ENCODE measurements at regions not wholly inside any gene's neighbourhood (a gene's known extent, or its start where the extent isn't known, plus 50 kb on each side); places are given as distances from the start of the nearest gene placed in this dataset.
A peak's percentile ranks its signal among the peaks of the same experiment; 100 is the strongest.
"Not testable (repeated sequence)": the region's sequence is repeated elsewhere in the genome, so short reads cannot be mapped to it uniquely, and the experiment has no call there.

GRCh38 chr6:81600488-81600887 is 152.0 kb downstream of the TENT5A start:
- 96% methylated on average over 4 of the region's 4 CpGs for WGBS

DNA sequence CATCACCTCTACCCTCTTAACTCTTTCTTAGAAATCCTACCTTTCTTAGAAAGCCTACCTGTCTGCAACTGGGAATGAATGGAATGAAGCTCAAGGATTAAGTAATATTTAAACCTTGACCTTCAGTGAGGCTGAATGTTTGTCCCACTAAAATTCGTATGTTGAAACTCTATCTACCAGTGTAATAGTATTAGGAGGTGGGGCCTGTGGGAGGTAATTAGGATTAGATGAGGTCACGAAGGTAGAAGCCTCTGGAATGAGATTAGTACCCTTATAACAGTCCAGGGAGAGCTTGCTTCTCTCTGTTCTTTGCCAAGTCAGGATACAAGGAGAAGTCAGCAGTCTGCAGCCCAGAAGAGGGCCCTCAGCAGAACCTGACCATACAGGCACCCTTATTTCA is 158.0 kb downstream of the TENT5A start:
- no peak overlapping the region for H3K9ac ChIP-seq (ENCODE audit: low read depth, low read length)
- H3K27ac ChIP-seq (ENCODE audit: low read depth, low read length), result no peak overlapping the region
- no peaks in the 10 kb centered on the region for H3K9me3 ChIP-seq (ENCODE audit: insufficient read depth, low read depth, low read length)
- no peaks in the 10 kb centered on the region for H3K4me1 ChIP-seq (ENCODE audit: insufficient read depth, low read length)
- H3K4me3 ChIP-seq (ENCODE audit: low read length), result no peak overlapping the region
- 100% methylated on average over 2 of the region's 2 CpGs for WGBS
- no peaks in the 10 kb centered on the region for H3K36me3 ChIP-seq (ENCODE audit: insufficient read depth, low read length)
- H3K27me3 ChIP-seq (ENCODE audit: insufficient read depth, low read length), result no peaks in the 10 kb centered on the region

More at GRCh38 chr6:81600488-81600887, 152.0 kb downstream of the TENT5A start:
- H3K27ac ChIP-seq (ENCODE audit: low read depth, low read length); H3K4me3 ChIP-seq (ENCODE audit: low read length); H3K4me1 ChIP-seq (ENCODE audit: insufficient read depth, low read length); H3K36me3 ChIP-seq (ENCODE audit: insufficient read depth, low read length); H3K27me3 ChIP-seq (ENCODE audit: insufficient read depth, low read length); H3K9ac ChIP-seq (ENCODE audit: low read depth, low read length); H3K9me3 ChIP-seq (ENCODE audit: insufficient read depth, low read depth, low read length): not testable (repeated sequence)

GRCh38 chr6:81590314-81590691 is 162.2 kb downstream of the TENT5A start:
- Histone ChIP-seq H3K27me3 (ENCODE audit: insufficient read depth, low read length) (no peaks in the 10 kb centered on the region), H3K9me3 (ENCODE audit: insufficient read depth, low read depth, low read length) (no peaks in the 10 kb centered on the region), H3K4me1 (ENCODE audit: insufficient read depth, low read length) (no peaks in the 10 kb centered on the region), H3K27ac (ENCODE audit: low read depth, low read length) (no peak overlapping the region), H3K36me3 (ENCODE audit: insufficient read depth, low read length) (no peaks in the 10 kb centered on the region), H3K4me3 (ENCODE audit: low read length) (no peak overlapping the region), H3K9ac (ENCODE audit: low read depth, low read length) (no peak overlapping the region)
- 88% methylated on average over 5 of the region's 5 CpGs for WGBS

GRCh38 chr6:81589465-81590313 is 162.8 kb downstream of the TENT5A start:
- Histone ChIP-seq H3K27me3 (ENCODE audit: insufficient read depth, low read length) (no peaks in the 10 kb centered on the region), H3K9me3 (ENCODE audit: insufficient read depth, low read depth, low read length) (no peaks in the 10 kb centered on the region), H3K36me3 (ENCODE audit: insufficient read depth, low read length) (no peaks in the 10 kb centered on the region), H3K9ac (ENCODE audit: low read depth, low read length) (no peak overlapping the region), H3K4me3 (ENCODE audit: low read length) (no peak overlapping the region), H3K27ac (ENCODE audit: low read depth, low read length) (no peak overlapping the region), H3K4me1 (ENCODE audit: insufficient read depth, low read length) (no peaks in the 10 kb centered on the region)
- 83% methylated on average over 5 of the region's 5 CpGs for WGBS

- 96% methylated on average over 1 of the region's 1 CpG for WGBS
- H3K4me3 ChIP-seq (ENCODE audit: low read length); H3K9ac ChIP-seq (ENCODE audit: low read depth, low read length); H3K36me3 ChIP-seq (ENCODE audit: insufficient read depth, low read length); H3K4me1 ChIP-seq (ENCODE audit: insufficient read depth, low read length); H3K27ac ChIP-seq (ENCODE audit: low read depth, low read length); H3K9me3 ChIP-seq (ENCODE audit: insufficient read depth, low read depth, low read length); H3K27me3 ChIP-seq (ENCODE audit: insufficient read depth, low read length): not testable (repeated sequence)
These were observed 166.8 kb downstream of the TENT5A start for GRCh38 chr6:81585686-81586085.

- not testable (repeated sequence) for H3K4me1 ChIP-seq (ENCODE audit: insufficient read depth, low read length); H3K36me3 ChIP-seq (ENCODE audit: insufficient read depth, low read length); H3K27ac ChIP-seq (ENCODE audit: low read depth, low read length); H3K27me3 ChIP-seq (ENCODE audit: insufficient read depth, low read length); H3K9ac ChIP-seq (ENCODE audit: low read depth, low read length); H3K9me3 ChIP-seq (ENCODE audit: insufficient read depth, low read depth, low read length); H3K4me3 ChIP-seq (ENCODE audit: low read length)
- 100% methylated on average over 2 of the region's 2 CpGs for WGBS
These were observed 168.3 kb downstream of the TENT5A start for GRCh38 chr6:81584156-81584555.

- no peak overlapping the region for H3K4me3 ChIP-seq (ENCODE audit: low read length)
- H3K9me3 ChIP-seq (ENCODE audit: insufficient read depth, low read depth, low read length), result no peaks in the 10 kb centered on the region
- no peaks in the 10 kb centered on the region for H3K27me3 ChIP-seq (ENCODE audit: insufficient read depth, low read length)
- H3K27ac ChIP-seq (ENCODE audit: low read depth, low read length), result no peak overlapping the region
- H3K9ac ChIP-seq (ENCODE audit: low read depth, low read length), result no peak overlapping the region
- no peaks in the 10 kb centered on the region for H3K4me1 ChIP-seq (ENCODE audit: insufficient read depth, low read length)
- no peaks in the 10 kb centered on the region for H3K36me3 ChIP-seq (ENCODE audit: insufficient read depth, low read length)
These were observed 177.0 kb downstream of the TENT5A start for GRCh38 chr6:81575442-81575841.

- no peaks in the 10 kb centered on the region for H3K9me3 ChIP-seq (ENCODE audit: insufficient read depth, low read depth, low read length)
These were observed 180.5 kb downstream of the TENT5A start for GRCh38 chr6:81572020-81572419.

DNA sequence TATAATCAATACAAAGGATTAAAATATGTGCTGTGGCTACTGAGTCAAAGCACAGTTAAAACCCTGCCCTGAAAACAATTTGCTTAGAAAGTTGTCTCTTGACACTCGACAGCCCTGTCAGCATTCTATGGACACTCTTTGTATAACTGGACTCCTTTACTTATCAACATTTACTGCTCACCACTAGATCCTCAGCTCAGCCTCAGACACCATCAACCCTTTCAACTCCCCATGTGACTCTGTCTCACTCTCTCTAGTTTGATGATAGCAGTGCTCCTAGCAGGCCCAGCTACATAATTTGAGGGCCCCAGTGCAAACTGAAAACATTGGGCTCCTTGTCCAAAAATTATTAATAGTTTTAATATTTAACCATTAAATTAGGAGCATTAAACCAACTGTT is 181.8 kb downstream of the TENT5A start:
- no peak overlapping the region for H3K9ac ChIP-seq (ENCODE audit: low read depth, low read length)
- no peaks in the 10 kb centered on the region for H3K9me3 ChIP-seq (ENCODE audit: insufficient read depth, low read depth, low read length)
- 92% methylated on average over 1 of the region's 1 CpG for WGBS
- no peak overlapping the region for H3K4me3 ChIP-seq (ENCODE audit: low read length)
- no peaks in the 10 kb centered on the region for H3K4me1 ChIP-seq (ENCODE audit: insufficient read depth, low read length)
- H3K36me3 ChIP-seq (ENCODE audit: insufficient read depth, low read length), result no peaks in the 10 kb centered on the region
- H3K27ac ChIP-seq (ENCODE audit: low read depth, low read length), result no peak overlapping the region
- no peaks in the 10 kb centered on the region for H3K27me3 ChIP-seq (ENCODE audit: insufficient read depth, low read length)

More at GRCh38 chr6:81572020-81572419, 180.5 kb downstream of the TENT5A start:
- Histone ChIP-seq H3K4me1 (ENCODE audit: insufficient read depth, low read length) (no peaks in the 10 kb centered on the region), H3K4me3 (ENCODE audit: low read length) (no peak overlapping the region), H3K36me3 (ENCODE audit: insufficient read depth, low read length) (no peaks in the 10 kb centered on the region), H3K27ac (ENCODE audit: low read depth, low read length) (no peak overlapping the region), H3K27me3 (ENCODE audit: insufficient read depth, low read length) (no peaks in the 10 kb centered on the region), H3K9ac (ENCODE audit: low read depth, low read length) (no peak overlapping the region)
- 96% methylated on average over 2 of the region's 2 CpGs for WGBS

DNA sequence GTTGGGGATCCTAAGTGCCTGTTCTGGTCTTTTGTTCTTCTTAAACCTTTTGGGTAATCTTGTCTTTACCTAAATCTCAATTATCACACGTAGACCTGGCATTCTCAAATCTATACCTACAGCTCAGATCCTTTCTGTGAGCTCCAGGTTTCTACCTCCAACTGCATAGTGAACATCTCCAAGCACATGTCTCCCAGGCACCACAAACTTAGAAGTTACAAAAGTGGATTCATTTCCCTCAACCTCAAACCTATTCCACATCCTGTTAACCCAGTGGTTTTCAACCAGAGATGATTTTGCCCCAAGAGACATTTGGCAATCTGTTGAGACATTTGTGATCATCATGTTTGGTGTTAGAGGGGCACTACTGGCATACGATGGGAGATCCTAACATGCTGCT is 183.5 kb downstream of the TENT5A start:
- peaks cover 16% of the 10 kb centered on the region for H3K4me1 ChIP-seq (ENCODE audit: insufficient read depth, low read length)

DNA sequence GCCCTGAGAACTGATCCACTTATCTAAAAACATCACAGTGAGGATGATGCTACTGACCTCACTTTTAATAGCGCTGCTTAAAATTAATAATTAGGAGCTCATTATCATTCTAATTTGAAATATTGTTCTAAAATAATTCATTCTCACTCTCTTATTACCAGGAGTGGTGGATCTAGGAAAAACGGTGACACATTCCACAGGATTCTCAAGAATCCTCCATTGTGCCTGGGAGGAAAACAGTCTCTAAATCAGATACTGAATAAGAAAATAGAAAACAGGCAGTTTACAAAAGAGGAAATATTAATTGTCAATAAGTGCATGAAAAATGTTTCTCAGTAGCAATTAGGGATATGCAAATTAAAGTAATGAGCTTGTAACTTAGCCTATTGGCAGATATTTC is 187.4 kb downstream of the TENT5A start:
- no peaks in the 10 kb centered on the region for H3K36me3 ChIP-seq (ENCODE audit: insufficient read depth, low read length)
- no peak overlapping the region for H3K9ac ChIP-seq (ENCODE audit: low read depth, low read length)
- no peaks in the 10 kb centered on the region for H3K27me3 ChIP-seq (ENCODE audit: insufficient read depth, low read length)
- no peak overlapping the region for H3K4me3 ChIP-seq (ENCODE audit: low read length)
- H3K27ac ChIP-seq (ENCODE audit: low read depth, low read length), result 0 out of 2 replicates have a peak overlapping the region, but pooled peaks have one; percentile 3
- H3K4me1 ChIP-seq (ENCODE audit: insufficient read depth, low read length), result peaks cover 31% of the 10 kb centered on the region
- no CpG with 5 or more reads among the region's 2 CpGs for WGBS
- no peaks in the 10 kb centered on the region for H3K9me3 ChIP-seq (ENCODE audit: insufficient read depth, low read depth, low read length)

More for the DNA sequence above, 183.5 kb downstream of the TENT5A start:
- no peak overlapping the region for H3K27ac ChIP-seq (ENCODE audit: low read depth, low read length)
- H3K36me3 ChIP-seq (ENCODE audit: insufficient read depth, low read length), result no peaks in the 10 kb centered on the region
- H3K9me3 ChIP-seq (ENCODE audit: insufficient read depth, low read depth, low read length), result no peaks in the 10 kb centered on the region
- 76% methylated on average over 1 of the region's 2 CpGs for WGBS
- no peaks in the 10 kb centered on the region for H3K27me3 ChIP-seq (ENCODE audit: insufficient read depth, low read length)
- H3K9ac ChIP-seq (ENCODE audit: low read depth, low read length), result no peak overlapping the region
- H3K4me3 ChIP-seq (ENCODE audit: low read length), result no peak overlapping the region
